ENCODE measurements at regions not wholly inside any gene's neighbourhood (a gene's known extent, or its start where the extent isn't known, plus 50 kb on each side); places are given as distances from the start of the nearest gene placed in this dataset.

DNA sequence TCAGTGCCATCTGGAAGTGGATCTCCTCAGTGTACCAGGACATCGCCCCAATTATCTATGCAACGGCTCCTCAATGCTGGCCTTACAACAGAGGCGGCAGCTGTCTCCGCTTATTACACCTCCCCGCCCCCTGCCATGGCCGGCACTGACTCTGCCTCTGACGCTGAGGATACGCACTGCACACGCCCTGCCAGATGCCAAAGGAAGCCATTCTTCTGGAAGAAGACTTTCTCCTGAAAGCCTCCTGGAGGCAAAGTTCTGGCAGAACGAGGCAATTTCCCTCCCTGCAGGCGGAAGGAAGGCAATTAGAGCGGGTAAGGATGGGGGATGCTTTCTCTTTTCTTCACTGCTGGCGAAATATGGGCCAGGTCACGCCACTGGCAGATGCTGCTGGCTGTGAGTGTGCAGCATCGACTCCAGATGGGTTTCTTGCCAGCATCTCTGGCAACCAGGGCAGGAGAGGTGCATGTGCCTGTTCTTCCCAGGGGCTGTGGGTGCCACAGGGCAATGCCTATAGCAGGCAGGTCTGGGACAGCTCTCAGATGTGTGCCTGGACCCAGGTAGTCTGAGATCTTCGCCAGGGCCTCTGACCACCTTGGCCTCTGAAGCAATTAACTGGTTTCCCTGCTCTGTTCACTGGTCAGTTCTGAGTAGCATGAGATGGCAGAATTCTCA is 62.2 kb upstream of the MRPS22 start:
- no peak for DNase-seq (ENCODE audit: low read depth)

DNA sequence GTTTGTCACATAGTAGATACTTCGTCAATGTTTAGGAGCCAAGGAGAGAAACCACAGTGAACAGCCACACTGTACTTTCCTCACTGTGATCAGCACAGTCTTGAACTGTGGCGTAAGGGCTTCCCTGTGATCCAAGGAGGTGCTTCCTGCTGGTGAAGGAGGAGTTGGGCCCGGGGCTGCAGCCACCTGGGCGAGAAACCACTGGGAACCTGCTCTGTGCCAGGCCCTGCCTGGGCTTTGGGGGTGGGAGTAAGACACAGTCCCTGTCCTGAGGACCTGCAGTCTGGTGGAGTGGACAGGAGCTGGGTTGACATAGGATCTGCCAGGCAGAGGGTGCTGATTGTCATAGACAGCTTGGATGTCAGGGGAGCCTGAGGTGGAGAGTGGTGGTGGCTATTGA is 60.5 kb upstream of the MRPS22 start:
- DNase-seq (ENCODE audit: low read depth): no peak

DNA sequence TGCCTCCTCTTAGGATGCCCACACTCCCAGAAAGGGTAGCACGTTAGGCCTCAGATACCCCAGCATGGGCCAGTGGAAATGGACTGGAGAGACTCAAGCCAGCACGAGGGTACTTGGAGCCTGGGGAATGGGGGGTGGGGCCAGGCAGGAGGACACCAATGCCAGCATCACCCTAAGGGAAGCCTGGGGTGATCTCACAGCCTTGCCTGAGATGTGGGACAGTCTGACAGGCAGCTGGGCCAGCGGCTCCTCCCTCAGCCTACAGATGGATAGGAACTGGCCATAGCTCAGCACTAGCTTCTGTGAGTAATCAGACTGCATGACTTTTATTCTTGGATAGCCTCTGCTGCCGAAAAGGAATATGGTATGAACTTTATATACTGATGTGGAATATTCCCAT is 59.6 kb upstream of the MRPS22 start:
- DNase-seq (ENCODE audit: low read depth): no peak

DNA sequence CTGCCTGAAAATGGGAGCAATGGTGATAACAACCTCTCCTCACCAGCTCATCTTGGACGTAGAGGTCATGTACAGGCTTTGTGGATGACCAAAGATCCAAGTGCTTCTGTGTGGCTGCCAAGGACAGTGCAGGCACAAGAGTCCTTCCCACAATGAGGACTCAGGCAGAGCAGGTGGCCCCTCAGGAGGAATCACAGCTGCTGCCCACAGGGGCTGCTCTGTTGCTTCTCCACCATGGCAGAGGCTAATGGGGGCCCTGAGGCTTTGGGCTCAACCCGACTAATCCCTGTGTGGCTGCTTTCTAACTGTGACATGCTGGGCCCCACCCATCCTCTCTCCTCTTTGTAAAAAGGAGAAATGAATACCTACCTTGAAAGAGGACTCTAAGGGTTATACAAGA is 58.1 kb upstream of the MRPS22 start:
- no peak for DNase-seq (ENCODE audit: low read depth)

DNA sequence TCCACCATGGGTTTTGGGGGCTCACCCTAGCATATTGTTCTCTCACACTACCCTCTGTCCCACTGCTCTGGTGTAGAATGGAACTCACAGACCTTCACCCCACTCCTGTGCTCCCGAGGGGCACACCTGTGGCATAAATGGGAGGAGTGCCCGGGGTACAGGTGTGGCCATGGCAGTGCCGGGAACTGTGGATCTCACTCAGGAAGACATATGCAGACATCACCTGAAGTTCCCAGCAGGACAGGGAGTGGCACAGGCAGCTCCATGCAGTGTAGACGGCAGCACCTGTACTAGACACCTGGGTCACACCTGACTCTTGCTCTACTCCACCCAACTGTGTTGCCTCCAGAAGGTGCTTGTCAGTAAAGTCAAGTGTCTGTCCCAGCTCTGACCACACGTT is 57.6 kb upstream of the MRPS22 start:
- no peak for DNase-seq (ENCODE audit: low read depth)

- DNase-seq (ENCODE audit: low read depth): no peak
Observed at GRCh38 chr3:139286825-139287224, 57.0 kb upstream of the MRPS22 start.

DNA sequence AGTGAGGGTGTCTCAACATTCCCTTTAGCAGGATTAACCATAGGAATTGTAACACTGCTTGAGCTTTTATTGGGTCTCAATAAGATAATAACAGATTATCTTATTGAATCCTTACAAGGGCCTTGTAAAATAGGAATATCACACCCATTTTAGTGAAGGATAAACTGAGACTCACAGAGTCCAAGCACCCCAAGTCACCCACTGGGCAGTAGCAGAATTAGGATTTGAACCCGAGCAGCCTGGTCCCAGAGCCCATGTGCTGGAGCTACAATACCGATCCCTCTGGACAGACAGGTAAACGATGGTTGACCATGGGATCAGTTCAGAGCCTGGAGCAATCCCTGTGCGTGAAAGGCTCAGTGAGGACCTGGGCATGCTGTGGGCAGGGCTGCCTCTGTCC is 56.3 kb upstream of the MRPS22 start:
- no peak for DNase-seq (ENCODE audit: low read depth)

GRCh38 chr3:139288266-139288821 is 55.5 kb upstream of the MRPS22 start:
- DNase-seq (ENCODE audit: low read depth): no peak

- no peak for DNase-seq (ENCODE audit: low read depth)
Observed at GRCh38 chr3:139289860-139290524, 53.8 kb upstream of the MRPS22 start.

DNA sequence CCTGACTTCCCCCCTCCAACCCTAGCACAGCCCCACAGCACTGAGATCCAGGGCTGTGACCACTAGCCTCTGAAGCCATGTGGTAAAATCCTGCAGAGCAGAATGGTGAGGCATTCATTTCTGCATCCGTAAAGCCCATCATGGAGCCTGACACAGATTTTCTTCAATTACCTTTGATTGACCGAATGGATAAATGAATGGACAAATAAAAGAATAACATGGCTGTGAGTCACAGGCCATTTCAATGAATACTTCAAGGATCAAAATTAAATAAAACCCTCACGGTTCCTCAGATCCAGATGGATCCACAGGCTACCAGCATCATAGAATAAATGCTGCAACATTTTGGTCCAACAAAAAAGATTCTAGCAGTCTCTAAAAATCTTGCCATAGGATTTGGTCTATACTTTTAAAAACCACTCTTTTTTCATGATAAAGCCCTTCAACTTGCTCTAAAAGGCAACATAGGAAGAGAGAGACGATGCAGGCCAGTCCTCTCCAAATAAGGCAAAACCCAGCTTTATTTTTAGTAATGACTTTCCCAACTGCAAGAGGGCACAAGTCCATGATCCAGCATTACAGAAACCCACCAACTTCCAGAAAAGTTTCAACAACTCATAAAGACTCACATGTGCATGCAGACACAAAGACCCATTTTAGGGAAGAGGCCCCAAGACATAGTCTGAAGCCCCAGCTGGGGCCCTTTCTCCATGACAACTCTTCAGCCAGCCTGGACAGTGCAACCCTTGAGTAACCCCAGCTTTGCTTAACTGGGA is 52.4 kb upstream of the MRPS22 start:
- no peak for DNase-seq (ENCODE audit: low read depth)

- no peak for DNase-seq (ENCODE audit: low read depth)
Observed at GRCh38 chr3:139292192-139292591, 51.6 kb upstream of the MRPS22 start.

- DNase-seq (ENCODE audit: low read depth): no peak
Observed at GRCh38 chr3:139292711-139293664, 50.8 kb upstream of the MRPS22 start.

DNA sequence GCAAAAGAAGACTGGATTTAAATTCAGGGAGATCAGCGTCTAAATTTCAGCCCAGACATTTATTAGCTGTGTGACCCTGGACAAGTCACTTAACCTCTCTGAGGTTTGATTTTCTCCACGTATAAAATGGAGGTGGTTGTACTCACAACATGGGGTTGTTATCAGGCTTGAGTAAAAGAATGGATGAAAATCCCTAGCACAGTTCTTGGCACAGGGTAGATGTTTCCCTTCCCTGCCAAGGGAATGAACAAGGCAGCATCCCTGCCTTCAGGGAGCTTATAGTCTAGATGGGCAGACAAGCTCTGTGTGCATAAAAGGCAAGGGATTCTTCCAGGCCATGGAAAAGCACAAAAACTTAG is 50.2 kb upstream of the MRPS22 start:
- DNase-seq (ENCODE audit: low read depth): no peak

Data from activated T-cell treated with anti-CD3 and anti-CD28 coated beads for 1 hour (primary cell).